ENCODE measurements at regions not wholly inside any gene's neighbourhood (a gene's known extent, or its start where the extent isn't known, plus 50 kb on each side); places are given as distances from the start of the nearest gene placed in this dataset.

DNA sequence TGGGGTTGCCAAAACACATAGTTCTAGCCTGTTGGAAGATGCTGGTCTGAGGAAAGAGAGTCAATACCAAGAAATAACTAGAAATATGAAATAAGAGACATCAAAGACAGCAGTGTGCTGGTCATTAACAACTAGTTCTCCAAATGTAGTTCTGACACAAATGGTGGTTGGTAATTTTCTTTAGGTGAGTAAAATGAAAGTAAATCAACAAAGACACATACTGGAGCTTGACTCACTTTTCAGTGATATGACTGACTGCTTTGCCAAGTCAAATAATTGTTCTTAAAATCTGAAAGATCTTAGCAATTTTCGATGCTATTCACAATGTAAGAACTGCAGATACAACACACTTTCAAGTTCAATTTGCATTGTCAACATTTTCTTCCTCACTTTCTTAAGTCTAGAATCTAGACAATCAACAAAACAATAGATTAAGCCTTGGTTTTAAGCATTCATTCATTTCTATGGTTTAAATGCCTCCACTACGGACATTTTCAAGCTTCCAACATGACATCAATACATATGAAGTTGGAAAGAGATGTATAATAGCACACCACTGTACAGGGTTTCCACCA is 166.8 kb upstream of the MAP3K1 start:
- Histone ChIP-seq H3K36me3 (ENCODE audit: control insufficient read depth, insufficient read depth, low read length) (no peaks in the 10 kb centered on the region), H3K27me3 (ENCODE audit: control insufficient read depth, insufficient read depth, low read length) (no peaks in the 10 kb centered on the region), H3K4me3 (ENCODE audit: low read depth, low read length) (no peak overlapping the region)
- DNase-seq (ENCODE audit: low read depth): no peak
- TF ChIP-seq, protein P1, sequence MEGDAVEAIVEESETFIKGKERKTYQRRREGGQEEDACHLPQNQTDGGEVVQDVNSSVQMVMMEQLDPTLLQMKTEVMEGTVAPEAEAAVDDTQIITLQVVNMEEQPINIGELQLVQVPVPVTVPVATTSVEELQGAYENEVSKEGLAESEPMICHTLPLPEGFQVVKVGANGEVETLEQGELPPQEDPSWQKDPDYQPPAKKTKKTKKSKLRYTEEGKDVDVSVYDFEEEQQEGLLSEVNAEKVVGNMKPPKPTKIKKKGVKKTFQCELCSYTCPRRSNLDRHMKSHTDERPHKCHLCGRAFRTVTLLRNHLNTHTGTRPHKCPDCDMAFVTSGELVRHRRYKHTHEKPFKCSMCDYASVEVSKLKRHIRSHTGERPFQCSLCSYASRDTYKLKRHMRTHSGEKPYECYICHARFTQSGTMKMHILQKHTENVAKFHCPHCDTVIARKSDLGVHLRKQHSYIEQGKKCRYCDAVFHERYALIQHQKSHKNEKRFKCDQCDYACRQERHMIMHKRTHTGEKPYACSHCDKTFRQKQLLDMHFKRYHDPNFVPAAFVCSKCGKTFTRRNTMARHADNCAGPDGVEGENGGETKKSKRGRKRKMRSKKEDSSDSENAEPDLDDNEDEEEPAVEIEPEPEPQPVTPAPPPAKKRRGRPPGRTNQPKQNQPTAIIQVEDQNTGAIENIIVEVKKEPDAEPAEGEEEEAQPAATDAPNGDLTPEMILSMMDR (IDR thresholded peaks at IDR 0.05; ENCODE audit: insufficient read depth, low read length, poor library complexity, severe bottlenecking): no peak

DNA sequence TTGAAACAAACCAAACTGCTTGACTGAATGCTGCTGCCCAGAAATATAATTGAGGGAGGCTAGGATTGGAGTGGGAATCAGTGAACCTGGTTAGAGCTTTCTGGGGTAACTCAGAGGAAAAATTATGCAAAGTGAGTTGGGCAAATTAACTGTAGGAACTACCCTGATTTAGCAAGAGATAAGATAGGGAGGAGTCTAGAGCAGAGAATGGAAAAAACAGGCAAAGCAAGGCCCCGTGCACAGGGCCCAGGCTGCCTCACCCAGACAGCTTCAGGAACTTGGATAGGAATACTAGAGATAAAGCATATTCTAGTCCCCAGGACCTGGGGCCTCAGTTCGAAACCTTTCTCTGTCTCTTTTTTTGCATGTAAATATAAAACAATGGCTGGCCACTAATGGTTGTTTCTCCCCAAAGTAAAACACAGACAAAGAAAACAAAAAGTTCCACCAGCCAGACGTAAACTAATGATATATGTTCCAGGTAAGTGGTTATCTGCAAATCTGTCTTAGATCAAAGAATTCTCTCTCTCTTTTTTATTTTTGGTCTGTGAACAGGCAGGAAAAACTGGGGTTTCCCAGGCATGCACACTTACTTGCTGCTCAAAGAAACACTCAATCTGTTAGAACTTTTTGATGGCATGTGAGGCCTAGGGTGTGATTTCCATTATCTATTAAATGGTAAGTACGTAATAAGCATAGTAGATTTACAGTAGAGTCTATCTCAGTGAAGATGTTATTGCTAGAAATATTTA is 168.1 kb upstream of the MAP3K1 start:
- TF ChIP-seq, protein P1 (IDR thresholded peaks at IDR 0.05; ENCODE audit: insufficient read depth, low read length, poor library complexity, severe bottlenecking): no peak
- no peak overlapping the region for H3K4me3 ChIP-seq (ENCODE audit: low read depth, low read length)
- no peak for DNase-seq (ENCODE audit: low read depth)
- no peaks in the 10 kb centered on the region for H3K27me3 ChIP-seq (ENCODE audit: control insufficient read depth, insufficient read depth, low read length)
- no peaks in the 10 kb centered on the region for H3K36me3 ChIP-seq (ENCODE audit: control insufficient read depth, insufficient read depth, low read length)

DNA sequence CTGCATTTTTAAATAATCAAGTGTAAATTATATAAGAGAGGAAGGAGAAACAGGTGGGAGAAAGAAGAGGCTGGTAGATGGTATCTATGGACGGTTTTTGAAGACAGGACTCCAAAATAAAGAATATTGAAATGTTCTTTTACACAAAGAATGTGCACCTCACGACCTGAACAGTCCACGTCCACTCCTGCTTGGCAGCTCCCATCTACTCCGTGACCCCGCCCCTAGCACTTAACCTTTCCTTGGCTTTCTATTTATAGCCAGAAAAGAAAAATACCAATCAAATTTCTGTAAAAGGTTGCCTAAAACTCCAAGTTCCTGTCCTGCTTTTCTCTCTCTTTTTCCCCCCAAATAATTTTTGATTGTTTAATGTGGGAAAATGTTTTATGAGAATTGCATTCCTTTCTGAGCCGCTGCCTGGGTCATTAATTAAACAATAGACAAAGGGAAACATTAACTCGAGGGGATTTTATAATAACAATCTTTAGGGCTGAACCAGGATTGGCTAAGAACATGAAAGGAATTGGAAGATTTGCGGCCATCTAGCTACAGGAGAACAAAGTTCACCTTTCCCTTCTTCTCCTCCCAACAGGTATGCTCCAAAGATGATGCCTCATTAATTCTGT is 173.6 kb upstream of the MAP3K1 start:
- H3K4me3 ChIP-seq (ENCODE audit: low read depth, low read length): no peak overlapping the region
- no peaks in the 10 kb centered on the region for H3K36me3 ChIP-seq (ENCODE audit: control insufficient read depth, insufficient read depth, low read length)
- no peak for DNase-seq (ENCODE audit: low read depth)
- TF ChIP-seq, protein P1 (IDR thresholded peaks at IDR 0.05; ENCODE audit: insufficient read depth, low read length, poor library complexity, severe bottlenecking): no peak
- no peaks in the 10 kb centered on the region for H3K27me3 ChIP-seq (ENCODE audit: control insufficient read depth, insufficient read depth, low read length)

DNA sequence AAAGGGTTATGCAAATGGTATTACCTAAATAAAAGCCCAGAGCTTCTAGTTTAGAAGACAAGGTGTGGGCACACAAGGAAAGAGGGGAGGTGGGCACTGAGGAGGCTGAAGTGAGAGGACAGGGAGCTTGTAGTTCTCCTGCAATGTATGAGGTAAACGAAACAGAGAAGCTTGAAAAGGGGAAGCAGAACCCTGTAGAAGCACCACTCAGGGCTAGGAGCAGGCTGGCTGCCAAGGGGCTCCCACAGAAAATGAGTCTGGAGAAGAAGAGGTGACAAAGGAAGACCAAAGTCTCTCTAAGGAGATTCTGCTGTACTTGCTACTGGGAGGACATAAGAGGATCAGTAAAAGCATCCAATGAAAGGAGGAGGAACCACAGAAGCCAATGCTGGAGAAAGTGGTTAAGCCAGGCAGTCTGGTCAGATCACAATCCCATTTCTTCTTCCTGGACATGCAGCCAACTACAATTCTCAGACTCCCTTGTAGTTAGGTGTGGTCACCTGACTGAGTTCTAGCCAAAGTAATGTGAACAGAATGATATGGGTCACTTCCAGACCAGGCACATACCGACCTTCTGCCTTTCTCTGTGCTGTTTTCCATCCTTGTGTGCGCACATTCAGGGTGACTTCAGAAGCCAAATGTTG is 174.5 kb upstream of the MAP3K1 start:
- TF ChIP-seq, protein P1 (IDR thresholded peaks at IDR 0.05; ENCODE audit: insufficient read depth, low read length, poor library complexity, severe bottlenecking): no peak
- DNase-seq (ENCODE audit: low read depth): no peak
- no peaks in the 10 kb centered on the region for H3K27me3 ChIP-seq (ENCODE audit: control insufficient read depth, insufficient read depth, low read length)

DNA sequence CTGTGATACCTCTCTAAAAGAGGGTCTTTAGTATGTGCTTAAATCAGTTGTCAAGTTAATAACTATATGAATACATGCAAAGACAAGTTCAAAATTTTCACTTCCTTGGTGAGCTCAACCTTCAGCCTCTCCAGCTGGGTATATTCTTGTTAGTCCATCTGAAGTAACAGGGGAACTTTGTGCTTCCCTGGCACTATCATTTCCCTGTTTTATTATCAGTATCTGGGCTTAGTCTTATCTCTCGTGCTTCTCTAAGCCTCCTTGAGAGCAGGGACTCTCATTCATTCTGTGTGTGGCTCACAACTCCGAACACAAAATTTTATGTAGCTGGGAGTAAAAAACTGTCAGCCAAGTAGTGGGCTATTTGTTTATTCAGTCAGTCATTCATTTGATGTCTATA is 175.9 kb upstream of the MAP3K1 start:
- DNase-seq (ENCODE audit: low read depth): no peak
- Histone ChIP-seq H3K27me3 (ENCODE audit: control insufficient read depth, insufficient read depth, low read length) (no peaks in the 10 kb centered on the region), H3K36me3 (ENCODE audit: control insufficient read depth, insufficient read depth, low read length) (no peaks in the 10 kb centered on the region), H3K4me3 (ENCODE audit: low read depth, low read length) (no peak overlapping the region)
- TF ChIP-seq, protein P1 (IDR thresholded peaks at IDR 0.05; ENCODE audit: insufficient read depth, low read length, poor library complexity, severe bottlenecking): no peak

More for the DNA sequence above, 174.5 kb upstream of the MAP3K1 start:
- Histone ChIP-seq H3K36me3 (ENCODE audit: control insufficient read depth, insufficient read depth, low read length) (no peaks in the 10 kb centered on the region), H3K4me3 (ENCODE audit: low read depth, low read length) (no peak overlapping the region)
